HAP-1 (cell line): ENCODE measurements at regions not wholly inside any gene's neighbourhood (a gene's known extent, or its start where the extent isn't known, plus 50 kb on each side); places are given as distances from the start of the nearest gene placed in this dataset.

ENCODE experiments used
- DNase-seq, 2 experiments: peaks; one replicate each; pipeline ENCODE4 v3.0.0-alpha.2; 2016 to 2020; ENCODE audit warnings: low spot score in 2 of 2
- H3K27me3 ChIP-seq: fragments of 250-450 bp; sonication (Bioruptor Pico); 2 replicates; pipeline ENCODE4 v1.5.1; 2020; ENCODE audit warnings: low read depth, mild to moderate bottlenecking, moderate library complexity
- H3K36me3 ChIP-seq: fragments of 250-450 bp; sonication (Bioruptor Pico); replicated peaks from 2 replicates; pipeline ENCODE4 v1.5.1; 2020; ENCODE audit warnings: mild to moderate bottlenecking
- H3K4me1 ChIP-seq: fragments of 250-450 bp; sonication (Bioruptor Pico); 2 replicates; pipeline ENCODE4 v1.5.1; 2020; ENCODE audit warnings: mild to moderate bottlenecking
- H3K4me3 ChIP-seq: fragments of 250-450 bp; sonication (Bioruptor Pico); 2 replicates; pipeline ENCODE4 v1.5.1; 2020; ENCODE audit warnings: mild to moderate bottlenecking, moderate library complexity
- H3K9me3 ChIP-seq: fragments of 250-450 bp; sonication (Bioruptor Pico); 2 replicates; pipeline ENCODE4 v1.5.1; 2020; ENCODE audit warnings: mild to moderate bottlenecking, moderate library complexity
- in situ Hi-C: fragments of 300-500 bp; cut with MboI; formaldehyde crosslinking; loops from 3 replicates; pipeline ENCODE4 v1.14.3; 2020; ENCODE audit warnings: low sequenced_read_pairs, inconsistent platforms, mixed read lengths

- Histone ChIP-seq H3K4me3 (no peak overlapping the region), H3K9me3 (no peaks in the 10 kb centered on the region), H3K27me3 (no peaks in the 10 kb centered on the region), H3K36me3 (no peaks in the 10 kb centered on the region), H3K4me1 (no peaks in the 10 kb centered on the region)
- in situ Hi-C loops, result no loop called here
- DNase-seq, result no peak
Measured at GRCh38 chr12:24460506-24460905, 488.4 kb downstream of the BCAT1 start.

- H3K27me3 ChIP-seq, result no peaks in the 10 kb centered on the region
- H3K4me3 ChIP-seq, result no peak overlapping the region
- in situ Hi-C loops, result no loop called here
- H3K9me3 ChIP-seq, result no peaks in the 10 kb centered on the region
- H3K36me3 ChIP-seq, result no peaks in the 10 kb centered on the region
- DNase-seq, result no peak
- no peaks in the 10 kb centered on the region for H3K4me1 ChIP-seq
Measured at GRCh38 chr12:24460099-24460498, 488.8 kb downstream of the BCAT1 start.

DNA sequence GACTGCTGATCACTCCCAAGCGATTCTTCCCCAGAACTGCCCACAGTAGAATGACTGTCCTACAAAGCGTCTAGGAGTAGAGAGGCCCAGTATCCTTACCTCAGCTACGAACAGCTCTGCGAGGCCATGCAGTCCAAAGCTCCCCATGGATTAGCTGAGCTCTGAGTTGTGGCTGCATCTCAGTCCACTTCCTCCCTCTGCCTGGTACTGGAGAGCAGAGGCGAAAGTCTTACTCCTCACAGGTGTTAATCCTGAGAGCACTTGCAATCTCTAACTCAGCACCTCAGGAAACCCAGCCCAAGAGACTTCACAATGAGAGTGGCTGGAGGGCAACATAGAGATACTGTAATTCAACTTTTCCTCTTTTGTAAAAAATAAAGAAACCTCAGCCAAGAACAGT lies 493.1 kb downstream of the BCAT1 start:
- Histone ChIP-seq H3K4me3 (no peak overlapping the region), H3K36me3 (no peaks in the 10 kb centered on the region), H3K4me1 (no peaks in the 10 kb centered on the region), H3K27me3 (no peaks in the 10 kb centered on the region), H3K9me3 (no peaks in the 10 kb centered on the region)
- in situ Hi-C loops, result no loop called here
- DNase-seq, result no peak

DNA sequence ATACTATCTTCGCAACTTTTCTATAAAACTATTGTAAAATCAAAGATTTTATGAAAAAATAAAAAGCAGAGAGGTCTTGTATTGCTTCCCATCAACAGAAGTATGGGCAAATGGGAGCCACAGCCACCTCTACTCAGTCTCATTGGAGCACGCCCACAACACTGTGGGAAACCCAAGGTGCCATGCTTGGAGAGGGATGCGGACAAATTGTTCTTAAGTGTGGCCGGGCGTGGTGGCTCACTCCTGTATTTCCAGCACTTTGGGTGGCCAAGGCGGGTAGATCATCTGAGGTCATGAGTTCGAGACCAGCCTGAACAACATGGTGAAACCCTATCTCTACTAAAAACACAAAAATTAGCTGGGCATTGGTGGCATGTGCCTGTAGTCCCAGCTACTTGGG lies 498.2 kb upstream of the SOX5 start:
- Histone ChIP-seq H3K9me3 (no peaks in the 10 kb centered on the region), H3K36me3 (no peaks in the 10 kb centered on the region), H3K27me3 (no peaks in the 10 kb centered on the region), H3K4me1 (no peaks in the 10 kb centered on the region), H3K4me3 (no peak overlapping the region)
- in situ Hi-C loops, result no loop called here
- DNase-seq, result no peak

DNA sequence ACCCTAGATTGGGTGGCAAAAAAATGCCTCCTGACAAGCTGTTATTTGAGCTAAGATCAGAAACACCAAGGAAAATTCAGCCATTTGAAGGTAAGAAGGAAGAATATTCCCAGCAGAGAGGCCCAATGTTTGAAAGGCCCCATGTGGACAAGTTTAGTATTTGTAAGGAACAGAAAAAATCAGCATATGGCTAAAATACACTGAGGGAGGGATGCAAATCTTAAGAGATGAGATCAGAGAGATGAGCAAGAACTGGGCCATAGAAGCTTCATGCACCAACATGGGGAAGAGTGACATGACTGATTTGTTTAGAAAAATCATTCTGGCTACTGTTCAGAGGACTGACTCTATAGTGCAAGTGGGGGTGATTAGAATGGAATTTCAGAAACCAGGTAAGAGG lies 496.8 kb upstream of the SOX5 start:
- Histone ChIP-seq H3K27me3 (no peaks in the 10 kb centered on the region), H3K36me3 (no peaks in the 10 kb centered on the region), H3K9me3 (no peaks in the 10 kb centered on the region), H3K4me1 (no peaks in the 10 kb centered on the region), H3K4me3 (no peak overlapping the region)
- in situ Hi-C loops, result no loop called here
- DNase-seq, result no peak

- Histone ChIP-seq H3K9me3 (no peaks in the 10 kb centered on the region), H3K4me1 (no peaks in the 10 kb centered on the region), H3K4me3 (no peak overlapping the region), H3K27me3 (no peaks in the 10 kb centered on the region), H3K36me3 (no peaks in the 10 kb centered on the region)
- in situ Hi-C loops, result no loop called here
- DNase-seq, result no peak
Measured at GRCh38 chr12:24444634-24445033, 495.2 kb upstream of the SOX5 start.

DNA sequence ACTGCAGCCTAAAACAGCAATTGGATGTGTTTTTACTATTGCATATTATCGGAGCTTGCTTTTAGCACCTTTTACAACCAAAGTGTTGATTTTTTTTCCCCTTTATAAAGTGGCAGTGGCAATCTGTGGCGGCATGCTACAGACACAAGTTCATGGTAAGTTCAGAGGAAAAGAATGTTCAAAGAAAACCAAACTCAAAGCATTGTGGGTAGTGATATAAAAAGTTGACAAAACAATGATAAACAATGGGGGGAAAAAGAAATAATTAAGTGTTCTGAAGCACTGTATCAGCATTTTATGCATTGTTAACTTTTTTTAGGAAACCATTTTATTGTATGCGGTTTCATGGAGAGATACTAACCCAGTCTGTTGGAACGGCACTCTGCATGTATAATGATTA lies 492.0 kb upstream of the SOX5 start:
- in situ Hi-C loops, result no loop called here
- Histone ChIP-seq H3K27me3 (no peaks in the 10 kb centered on the region), H3K9me3 (no peaks in the 10 kb centered on the region), H3K4me1 (no peaks in the 10 kb centered on the region), H3K4me3 (no peak overlapping the region), H3K36me3 (no peaks in the 10 kb centered on the region)
- DNase-seq, result no peak

- no peak overlapping the region for H3K4me3 ChIP-seq
- in situ Hi-C loops, result no loop called here
- no peak for DNase-seq
- no peaks in the 10 kb centered on the region for H3K27me3 ChIP-seq
- no peaks in the 10 kb centered on the region for H3K36me3 ChIP-seq
- no peaks in the 10 kb centered on the region for H3K4me1 ChIP-seq
- H3K9me3 ChIP-seq, result no peaks in the 10 kb centered on the region
Measured at GRCh38 chr12:24436667-24437066, 487.2 kb upstream of the SOX5 start.

GRCh38 chr12:24431872-24432271 lies 482.4 kb upstream of the SOX5 start:
- no peaks in the 10 kb centered on the region for H3K9me3 ChIP-seq
- no peaks in the 10 kb centered on the region for H3K4me1 ChIP-seq
- H3K4me3 ChIP-seq, result no peak overlapping the region
- in situ Hi-C loops, result no loop called here
- no peaks in the 10 kb centered on the region for H3K27me3 ChIP-seq
- no peaks in the 10 kb centered on the region for H3K36me3 ChIP-seq
- no peak for DNase-seq

DNA sequence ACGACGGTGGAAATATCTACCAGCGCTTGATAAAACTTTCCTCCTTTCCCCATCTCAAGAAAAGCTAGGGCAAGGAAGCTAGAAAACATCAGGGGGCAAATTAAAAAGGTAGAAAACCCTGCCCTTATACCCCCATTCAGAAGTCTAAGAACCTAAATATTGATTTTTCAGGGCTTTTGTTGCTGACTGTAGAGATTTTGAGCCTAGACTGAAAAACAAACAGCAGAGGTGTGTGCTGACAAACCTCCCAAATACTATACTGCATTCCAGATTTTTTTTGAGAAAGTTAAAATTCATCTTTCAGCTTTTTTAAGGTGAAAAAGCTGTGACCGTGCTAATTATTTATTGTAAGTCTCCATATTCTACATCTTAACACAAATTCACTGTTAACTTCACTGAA lies 478.3 kb upstream of the SOX5 start:
- H3K27me3 ChIP-seq, result no peaks in the 10 kb centered on the region
- no peak overlapping the region for H3K4me3 ChIP-seq
- H3K36me3 ChIP-seq, result no peaks in the 10 kb centered on the region
- H3K9me3 ChIP-seq, result no peaks in the 10 kb centered on the region
- no peak for DNase-seq
- in situ Hi-C loops, result no loop called here
- peaks cover 4% of the 10 kb centered on the region; the same call in 1 of the 2 replicates for H3K4me1 ChIP-seq

GRCh38 chr12:24425601-24425970 lies 476.1 kb upstream of the SOX5 start:
- Histone ChIP-seq H3K4me3 (no peak overlapping the region), H3K36me3 (no peaks in the 10 kb centered on the region), H3K9me3 (no peaks in the 10 kb centered on the region), H3K27me3 (no peaks in the 10 kb centered on the region), H3K4me1 (peaks cover 4% of the 10 kb centered on the region; the same call in 1 of the 2 replicates)
- in situ Hi-C loops, result no loop called here
- no peak for DNase-seq

GRCh38 chr12:24424889-24425600 lies 475.6 kb upstream of the SOX5 start:
- no peak for DNase-seq
- Histone ChIP-seq H3K27me3 (no peaks in the 10 kb centered on the region), H3K9me3 (no peaks in the 10 kb centered on the region), H3K4me3 (no peak overlapping the region), H3K36me3 (no peaks in the 10 kb centered on the region), H3K4me1 (peaks cover 4% of the 10 kb centered on the region; the same call in 1 of the 2 replicates)
- in situ Hi-C loops, result no loop called here

GRCh38 chr12:24424376-24424775 lies 474.9 kb upstream of the SOX5 start:
- in situ Hi-C loops, result no loop called here

DNA sequence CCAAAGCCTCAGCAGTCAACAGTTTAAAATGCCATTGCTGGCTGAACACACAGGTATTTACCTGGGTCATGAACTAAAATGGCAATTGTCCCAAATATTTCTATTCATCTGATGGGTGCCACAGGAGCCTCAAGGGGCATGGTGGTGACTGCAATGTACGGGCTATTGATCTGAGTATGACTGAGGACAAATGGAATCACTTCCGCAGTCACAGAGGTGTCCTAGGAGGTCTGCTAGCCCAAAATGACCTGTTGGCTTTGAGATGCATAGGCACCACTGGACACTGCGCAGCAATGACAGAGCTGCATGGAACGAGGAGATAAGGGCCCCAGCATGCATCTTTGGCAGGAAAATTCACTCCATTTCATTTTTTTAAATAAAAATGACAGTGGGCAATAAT lies 474.1 kb upstream of the SOX5 start:
- in situ Hi-C loops, result no loop called here
- H3K4me3 ChIP-seq, result no peak overlapping the region

More at GRCh38 chr12:24424376-24424775, 474.9 kb upstream of the SOX5 start:
- Histone ChIP-seq H3K4me3 (no peak overlapping the region), H3K27me3 (no peaks in the 10 kb centered on the region), H3K9me3 (no peaks in the 10 kb centered on the region), H3K36me3 (no peaks in the 10 kb centered on the region), H3K4me1 (peaks cover 4% of the 10 kb centered on the region; the same call in 1 of the 2 replicates)
- DNase-seq, result no peak

DNA sequence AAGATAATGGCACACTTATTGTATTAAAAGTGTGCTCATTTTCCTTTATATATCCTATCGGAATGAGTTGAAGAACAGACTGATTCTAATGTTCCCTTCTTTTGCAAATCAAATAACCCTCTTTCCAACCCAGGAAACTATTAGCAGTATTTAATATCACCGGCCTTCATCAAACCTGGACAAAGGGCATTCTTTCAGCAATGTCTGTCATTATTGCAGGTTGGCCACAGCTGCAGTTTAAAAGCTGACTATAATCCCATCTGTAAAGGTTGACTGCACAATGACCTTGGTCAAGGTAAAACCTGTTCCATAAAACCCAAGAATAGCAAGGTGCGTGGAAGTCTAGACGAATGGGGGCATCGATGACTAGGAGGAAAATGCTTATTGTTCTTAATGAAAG lies 472.3 kb upstream of the SOX5 start:
- Histone ChIP-seq H3K4me1 (peaks cover 4% of the 10 kb centered on the region; the same call in 1 of the 2 replicates), H3K36me3 (no peaks in the 10 kb centered on the region), H3K9me3 (no peaks in the 10 kb centered on the region), H3K27me3 (no peaks in the 10 kb centered on the region), H3K4me3 (no peak overlapping the region)
- DNase-seq, result no peak
- in situ Hi-C loops, result no loop called here

More for the DNA sequence above, 474.1 kb upstream of the SOX5 start:
- Histone ChIP-seq H3K4me1 (peaks cover 4% of the 10 kb centered on the region; the same call in 1 of the 2 replicates), H3K36me3 (no peaks in the 10 kb centered on the region), H3K27me3 (no peaks in the 10 kb centered on the region), H3K9me3 (no peaks in the 10 kb centered on the region)
- no peak for DNase-seq
